ENCODE measurements at regions not wholly inside any gene's neighbourhood (a gene's known extent, or its start where the extent isn't known, plus 50 kb on each side); places are given as distances from the start of the nearest gene placed in this dataset.

- no peak overlapping the region for H2AFZ ChIP-seq (ENCODE audit: low read depth, low read length)
- no peak overlapping the region for H3K4me3 ChIP-seq (ENCODE audit: low read length)
- H3K36me3 ChIP-seq (ENCODE audit: insufficient read depth, low read length), result no peaks in the 10 kb centered on the region
- no peaks in the 10 kb centered on the region for H3K9me3 ChIP-seq (ENCODE audit: low read length)
- no peaks in the 10 kb centered on the region for H3K4me1 ChIP-seq (ENCODE audit: insufficient read depth, low read length)
- no peaks in the 10 kb centered on the region for H3K27me3 ChIP-seq (ENCODE audit: insufficient read depth, low read length)
Observed at GRCh38 chr17:71380535-71380934, 740.3 kb upstream of the SOX9 start.

DNA sequence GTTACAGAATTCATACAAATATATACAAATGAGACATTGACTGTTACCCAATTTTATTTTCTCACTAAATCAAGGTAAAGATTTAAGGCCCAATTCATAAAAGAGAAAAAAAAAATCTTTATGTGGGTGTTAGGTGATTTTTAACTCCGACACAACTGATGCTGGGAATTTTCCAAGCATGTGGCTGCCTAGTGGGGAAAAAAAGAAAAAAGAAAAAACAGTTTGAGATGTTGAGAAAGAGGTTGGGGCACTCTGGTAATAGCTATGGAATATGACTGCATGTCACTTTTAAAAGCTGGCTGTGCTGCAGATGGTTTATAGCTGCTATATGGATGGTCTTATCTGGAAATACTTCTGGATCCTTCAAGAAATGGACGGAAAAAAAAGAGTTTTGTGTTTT lies 739.9 kb upstream of the SOX9 start:
- Histone ChIP-seq H3K27me3 (ENCODE audit: insufficient read depth, low read length) (no peaks in the 10 kb centered on the region), H3K9me3 (ENCODE audit: low read length) (no peaks in the 10 kb centered on the region), H3K36me3 (ENCODE audit: insufficient read depth, low read length) (no peaks in the 10 kb centered on the region), H3K4me1 (ENCODE audit: insufficient read depth, low read length) (no peaks in the 10 kb centered on the region), H2AFZ (ENCODE audit: low read depth, low read length) (no peak overlapping the region), H3K4me3 (ENCODE audit: low read length) (no peak overlapping the region)

GRCh38 chr17:71383091-71383490 lies 737.7 kb upstream of the SOX9 start:
- no peaks in the 10 kb centered on the region for H3K36me3 ChIP-seq (ENCODE audit: insufficient read depth, low read length)
- no peaks in the 10 kb centered on the region for H3K27me3 ChIP-seq (ENCODE audit: insufficient read depth, low read length)
- H3K9me3 ChIP-seq (ENCODE audit: low read length), result no peaks in the 10 kb centered on the region
- no peak overlapping the region for H2AFZ ChIP-seq (ENCODE audit: low read depth, low read length)
- no peaks in the 10 kb centered on the region for H3K4me1 ChIP-seq (ENCODE audit: insufficient read depth, low read length)
- no peak overlapping the region for H3K4me3 ChIP-seq (ENCODE audit: low read length)

DNA sequence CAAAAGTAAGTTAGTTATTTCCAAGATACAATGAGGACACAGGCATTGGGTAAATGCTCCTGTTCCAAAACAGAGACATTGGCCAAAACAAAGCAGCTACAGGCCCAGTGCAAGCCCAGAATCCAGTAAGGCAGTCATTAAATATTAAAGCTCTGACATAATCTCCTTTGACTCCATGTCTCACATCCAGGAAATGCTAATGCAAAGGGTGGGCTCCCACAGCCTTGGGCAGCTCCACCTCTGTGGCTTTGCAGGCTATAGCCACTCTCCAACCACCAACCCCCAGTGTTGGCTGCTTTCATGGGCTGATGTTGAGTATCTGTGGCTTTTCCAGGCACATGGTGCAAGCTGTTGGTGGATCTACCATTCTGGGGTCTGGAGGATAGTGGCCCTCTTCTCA lies 733.4 kb upstream of the SOX9 start:
- Histone ChIP-seq H3K27me3 (ENCODE audit: insufficient read depth, low read length) (no peaks in the 10 kb centered on the region), H3K4me3 (ENCODE audit: low read length) (no peak overlapping the region), H3K4me1 (ENCODE audit: insufficient read depth, low read length) (no peaks in the 10 kb centered on the region), H2AFZ (ENCODE audit: low read depth, low read length) (no peak overlapping the region), H3K36me3 (ENCODE audit: insufficient read depth, low read length) (no peaks in the 10 kb centered on the region), H3K9me3 (ENCODE audit: low read length) (no peaks in the 10 kb centered on the region)

DNA sequence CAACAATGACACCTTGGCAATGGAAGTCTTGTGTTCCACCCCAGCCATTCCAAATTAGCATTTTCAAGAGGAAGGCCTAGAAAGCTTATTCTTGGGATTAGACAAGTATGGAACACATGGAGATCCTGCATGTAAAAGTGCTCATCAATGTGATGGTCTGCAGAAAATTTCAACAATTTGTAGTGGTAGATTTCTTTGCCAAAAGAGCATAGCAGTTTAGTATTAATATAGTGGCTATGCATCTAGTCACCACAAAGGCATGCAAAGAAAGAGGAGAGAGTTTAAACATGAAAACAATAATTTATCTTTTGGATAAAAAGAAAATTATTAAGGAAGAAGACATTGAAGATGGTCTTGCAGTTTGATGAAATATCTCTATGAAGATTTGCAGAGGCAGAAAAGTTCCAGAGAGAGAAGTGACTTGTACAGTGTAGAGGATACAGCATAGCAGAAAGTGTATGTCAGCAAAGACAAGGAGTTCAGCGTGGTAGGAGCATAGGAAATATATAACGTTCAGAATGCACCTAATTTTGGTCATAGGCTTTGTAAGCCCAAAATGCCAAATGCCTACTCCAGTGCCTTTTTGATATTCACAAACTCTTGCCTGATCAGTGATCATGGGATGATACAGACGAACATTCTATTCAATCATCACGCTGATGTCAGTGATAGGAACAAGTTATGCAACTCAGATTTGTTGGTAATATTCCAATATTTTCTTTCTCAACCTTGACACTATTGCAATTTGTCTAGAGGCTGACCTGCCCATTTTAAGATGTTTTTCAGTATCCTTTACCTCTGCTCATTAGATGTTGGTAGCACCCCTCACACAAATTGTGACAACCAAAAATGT lies 727.9 kb upstream of the SOX9 start:
- no peak overlapping the region for H3K4me3 ChIP-seq (ENCODE audit: low read length)
- no peaks in the 10 kb centered on the region for H3K36me3 ChIP-seq (ENCODE audit: insufficient read depth, low read length)
- no peaks in the 10 kb centered on the region for H3K9me3 ChIP-seq (ENCODE audit: low read length)
- H3K4me1 ChIP-seq (ENCODE audit: insufficient read depth, low read length), result no peaks in the 10 kb centered on the region
- H2AFZ ChIP-seq (ENCODE audit: low read depth, low read length), result no peak overlapping the region
- H3K27me3 ChIP-seq (ENCODE audit: insufficient read depth, low read length), result no peaks in the 10 kb centered on the region

GRCh38 chr17:71395901-71396300 lies 724.9 kb upstream of the SOX9 start:
- H3K27me3 ChIP-seq (ENCODE audit: insufficient read depth, low read length), result no peaks in the 10 kb centered on the region
- no peak overlapping the region for H2AFZ ChIP-seq (ENCODE audit: low read depth, low read length)
- no peaks in the 10 kb centered on the region for H3K9me3 ChIP-seq (ENCODE audit: low read length)
- H3K36me3 ChIP-seq (ENCODE audit: insufficient read depth, low read length), result no peaks in the 10 kb centered on the region
- no peak overlapping the region for H3K4me3 ChIP-seq (ENCODE audit: low read length)
- peaks cover 11% of the 10 kb centered on the region for H3K4me1 ChIP-seq (ENCODE audit: insufficient read depth, low read length)

GRCh38 chr17:71396711-71397110 lies 724.1 kb upstream of the SOX9 start:
- Histone ChIP-seq H3K27me3 (ENCODE audit: insufficient read depth, low read length) (no peaks in the 10 kb centered on the region), H3K4me1 (ENCODE audit: insufficient read depth, low read length) (peaks cover 11% of the 10 kb centered on the region), H3K4me3 (ENCODE audit: low read length) (no peak overlapping the region), H3K36me3 (ENCODE audit: insufficient read depth, low read length) (no peaks in the 10 kb centered on the region), H2AFZ (ENCODE audit: low read depth, low read length) (no peak overlapping the region), H3K9me3 (ENCODE audit: low read length) (no peaks in the 10 kb centered on the region)

DNA sequence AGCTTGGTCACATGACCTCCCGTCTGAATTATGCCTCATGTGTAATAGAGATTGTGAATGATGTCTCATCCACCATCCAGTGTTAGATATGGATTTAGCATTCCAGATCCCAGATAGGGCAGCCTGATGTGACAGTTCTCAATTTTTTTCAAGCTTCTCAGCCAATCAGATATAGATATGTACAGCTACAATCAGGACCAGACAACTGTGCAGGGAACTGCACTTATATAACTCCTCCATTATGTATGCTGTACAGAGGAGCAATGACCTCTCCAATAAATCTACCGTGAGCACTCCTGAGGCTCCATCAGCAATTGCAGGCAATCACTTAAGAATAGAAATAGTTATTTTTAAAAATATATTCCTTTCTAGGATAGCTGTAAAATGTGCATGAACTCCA lies 722.8 kb upstream of the SOX9 start:
- H3K36me3 ChIP-seq (ENCODE audit: insufficient read depth, low read length), result no peaks in the 10 kb centered on the region
- H2AFZ ChIP-seq (ENCODE audit: low read depth, low read length), result no peak overlapping the region
- no peak overlapping the region for H3K4me3 ChIP-seq (ENCODE audit: low read length)
- H3K9me3 ChIP-seq (ENCODE audit: low read length), result no peaks in the 10 kb centered on the region
- no peaks in the 10 kb centered on the region for H3K27me3 ChIP-seq (ENCODE audit: insufficient read depth, low read length)
- peaks cover 11% of the 10 kb centered on the region for H3K4me1 ChIP-seq (ENCODE audit: insufficient read depth, low read length)

- Histone ChIP-seq H3K27me3 (ENCODE audit: insufficient read depth, low read length) (no peaks in the 10 kb centered on the region), H3K36me3 (ENCODE audit: insufficient read depth, low read length) (no peaks in the 10 kb centered on the region), H2AFZ (ENCODE audit: low read depth, low read length) (no peak overlapping the region), H3K9me3 (ENCODE audit: low read length) (no peaks in the 10 kb centered on the region), H3K4me3 (ENCODE audit: low read length) (no peak overlapping the region), H3K4me1 (ENCODE audit: insufficient read depth, low read length) (peaks cover 11% of the 10 kb centered on the region)
Observed at GRCh38 chr17:71398800-71399219, 722.0 kb upstream of the SOX9 start.

DNA sequence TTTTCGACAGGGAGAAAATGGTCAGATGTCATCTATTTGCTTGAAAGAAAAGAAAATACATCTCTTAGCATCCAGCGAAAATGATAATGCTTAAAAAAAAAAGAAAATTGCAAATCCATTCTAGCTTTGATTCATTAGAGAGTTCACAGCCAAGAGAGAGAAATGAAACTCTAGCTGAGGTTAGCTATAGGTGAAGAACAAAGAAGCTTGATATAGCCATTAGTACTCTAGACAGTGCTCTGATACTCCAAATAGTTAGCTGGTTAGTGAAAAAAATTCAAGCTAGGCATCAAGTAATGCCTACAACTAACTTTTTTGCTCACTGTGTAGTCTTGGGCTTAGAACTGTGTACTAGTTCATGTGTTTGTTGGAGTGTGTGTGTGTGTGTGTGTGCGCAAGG lies 721.6 kb upstream of the SOX9 start:
- Histone ChIP-seq H3K4me3 (ENCODE audit: low read length) (no peak overlapping the region), H2AFZ (ENCODE audit: low read depth, low read length) (no peak overlapping the region), H3K36me3 (ENCODE audit: insufficient read depth, low read length) (no peaks in the 10 kb centered on the region), H3K9me3 (ENCODE audit: low read length) (no peaks in the 10 kb centered on the region), H3K27me3 (ENCODE audit: insufficient read depth, low read length) (no peaks in the 10 kb centered on the region), H3K4me1 (ENCODE audit: insufficient read depth, low read length) (peaks cover 11% of the 10 kb centered on the region)

GRCh38 chr17:71399649-71400048 lies 721.2 kb upstream of the SOX9 start:
- Histone ChIP-seq H2AFZ (ENCODE audit: low read depth, low read length) (no peak overlapping the region), H3K4me1 (ENCODE audit: insufficient read depth, low read length) (peaks cover 11% of the 10 kb centered on the region), H3K27me3 (ENCODE audit: insufficient read depth, low read length) (no peaks in the 10 kb centered on the region), H3K9me3 (ENCODE audit: low read length) (no peaks in the 10 kb centered on the region), H3K4me3 (ENCODE audit: low read length) (no peak overlapping the region), H3K36me3 (ENCODE audit: insufficient read depth, low read length) (no peaks in the 10 kb centered on the region)

- H2AFZ ChIP-seq (ENCODE audit: low read depth, low read length), result no peak overlapping the region
- H3K9me3 ChIP-seq (ENCODE audit: low read length), result no peaks in the 10 kb centered on the region
- H3K4me1 ChIP-seq (ENCODE audit: insufficient read depth, low read length), result peaks cover 11% of the 10 kb centered on the region
- no peaks in the 10 kb centered on the region for H3K36me3 ChIP-seq (ENCODE audit: insufficient read depth, low read length)
- no peaks in the 10 kb centered on the region for H3K27me3 ChIP-seq (ENCODE audit: insufficient read depth, low read length)
- no peak overlapping the region for H3K4me3 ChIP-seq (ENCODE audit: low read length)
Observed at GRCh38 chr17:71402007-71402406, 718.8 kb upstream of the SOX9 start.

GRCh38 chr17:71402661-71403141 lies 718.1 kb upstream of the SOX9 start:
- Histone ChIP-seq H3K4me3 (ENCODE audit: low read length) (no peak overlapping the region), H3K27me3 (ENCODE audit: insufficient read depth, low read length) (no peaks in the 10 kb centered on the region), H3K9me3 (ENCODE audit: low read length) (no peaks in the 10 kb centered on the region), H3K4me1 (ENCODE audit: insufficient read depth, low read length) (peaks cover 11% of the 10 kb centered on the region), H2AFZ (ENCODE audit: low read depth, low read length) (no peak overlapping the region), H3K36me3 (ENCODE audit: insufficient read depth, low read length) (no peaks in the 10 kb centered on the region)

DNA sequence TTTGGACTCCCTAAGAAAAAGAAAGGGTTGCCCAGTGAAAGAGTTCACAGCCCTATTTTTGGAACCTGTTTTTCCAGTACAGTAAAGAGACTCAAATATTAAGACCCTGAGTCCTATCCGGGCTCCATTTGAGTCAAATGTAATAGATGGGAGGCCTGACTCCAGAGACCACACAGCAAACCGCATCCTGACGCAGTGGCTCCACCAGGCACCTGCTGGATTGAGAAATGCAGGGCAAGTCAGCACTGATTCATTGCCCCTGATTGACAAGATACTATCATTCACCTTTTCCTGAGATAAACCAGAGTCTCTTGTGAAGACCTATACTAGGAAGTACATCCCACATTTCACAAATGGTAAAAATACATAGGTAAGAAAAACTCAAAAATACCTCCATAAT lies 715.7 kb upstream of the SOX9 start:
- no peaks in the 10 kb centered on the region for H3K4me1 ChIP-seq (ENCODE audit: insufficient read depth, low read length)
- H3K9me3 ChIP-seq (ENCODE audit: low read length), result no peaks in the 10 kb centered on the region

More for the DNA sequence above, 715.7 kb upstream of the SOX9 start:
- no peaks in the 10 kb centered on the region for H3K36me3 ChIP-seq (ENCODE audit: insufficient read depth, low read length)
- no peak overlapping the region for H3K4me3 ChIP-seq (ENCODE audit: low read length)
- H3K27me3 ChIP-seq (ENCODE audit: insufficient read depth, low read length), result no peaks in the 10 kb centered on the region
- H2AFZ ChIP-seq (ENCODE audit: low read depth, low read length), result no peak overlapping the region
